ENCODE measurements at regions not wholly inside any gene's neighbourhood (a gene's known extent, or its start where the extent isn't known, plus 50 kb on each side); places are given as distances from the start of the nearest gene placed in this dataset.
"Not testable (repeated sequence)": the region's sequence is repeated elsewhere in the genome, so short reads cannot be mapped to it uniquely, and the experiment has no call there.

- DNase-seq (ENCODE audit: low spot score): no peak
These were observed 1606.2 kb upstream of the NUDT12 start for GRCh38 chr5:105168806-105169205.

GRCh38 chr5:105167092-105167491 is 1604.5 kb upstream of the NUDT12 start:
- DNase-seq (ENCODE audit: low spot score): no peak

- DNase-seq (ENCODE audit: low spot score): no peak
These were observed 1601.0 kb upstream of the NUDT12 start for GRCh38 chr5:105163547-105163946.

DNA sequence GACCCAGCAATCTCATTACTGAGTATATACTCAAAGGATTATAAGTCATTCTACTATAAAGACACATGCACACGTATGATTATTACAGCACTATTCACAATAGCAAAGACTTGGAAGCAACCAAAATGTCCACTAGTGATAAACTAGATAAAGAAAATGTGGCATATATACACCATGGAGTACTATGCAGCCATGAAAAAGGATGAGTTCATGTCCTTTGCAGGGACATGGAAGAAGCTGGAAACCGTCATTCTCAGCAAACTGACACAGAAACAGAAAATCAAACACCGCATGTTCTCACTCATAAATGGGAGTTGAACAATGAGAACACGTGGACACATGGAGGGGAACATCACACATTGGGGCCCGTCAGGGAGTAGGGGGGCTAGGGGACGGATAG is 1600.0 kb upstream of the NUDT12 start:
- not testable (repeated sequence) for DNase-seq (ENCODE audit: low spot score)

DNA sequence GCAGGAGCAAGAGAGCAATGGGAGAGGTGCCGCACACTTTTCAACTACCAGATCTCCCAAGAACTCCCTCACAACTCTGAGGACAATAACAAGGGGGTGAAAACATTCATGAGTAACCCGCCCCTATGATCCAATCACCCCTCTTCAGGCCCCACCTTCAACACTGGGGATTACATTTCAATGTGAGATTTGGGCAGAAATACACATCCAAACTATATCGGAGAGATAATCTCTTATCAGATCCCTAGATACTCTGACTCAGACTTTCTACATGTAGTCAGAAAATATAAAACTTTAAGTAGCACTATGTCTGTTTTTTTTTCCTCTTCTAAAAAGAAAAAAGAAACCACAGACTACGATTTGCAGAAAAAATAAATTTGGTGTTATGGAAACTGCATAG is 1595.9 kb upstream of the NUDT12 start:
- DNase-seq (ENCODE audit: low spot score): no peak

- no peak for DNase-seq (ENCODE audit: low spot score)
These were observed 1587.7 kb upstream of the NUDT12 start for GRCh38 chr5:105150323-105150722.

DNA sequence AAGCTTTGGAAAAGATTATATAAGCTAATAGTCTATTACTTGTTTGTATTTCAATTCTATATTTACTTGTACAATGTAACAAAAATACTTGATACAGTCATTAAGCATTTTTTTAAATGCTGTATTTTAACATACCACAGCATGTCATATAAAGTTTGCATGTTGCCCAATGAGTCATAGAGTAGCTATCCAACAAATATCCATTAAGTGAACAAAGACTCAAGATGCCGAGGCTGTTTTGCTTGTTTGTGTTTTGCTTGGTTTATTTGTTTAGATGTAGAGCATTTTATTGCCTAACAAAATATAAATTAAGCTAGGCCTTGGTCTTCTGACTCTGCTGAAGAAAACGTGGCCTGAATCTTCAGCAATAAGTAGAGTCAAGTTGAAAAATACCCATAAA is 1584.3 kb upstream of the NUDT12 start:
- DNase-seq (ENCODE audit: low spot score): no peak

DNA sequence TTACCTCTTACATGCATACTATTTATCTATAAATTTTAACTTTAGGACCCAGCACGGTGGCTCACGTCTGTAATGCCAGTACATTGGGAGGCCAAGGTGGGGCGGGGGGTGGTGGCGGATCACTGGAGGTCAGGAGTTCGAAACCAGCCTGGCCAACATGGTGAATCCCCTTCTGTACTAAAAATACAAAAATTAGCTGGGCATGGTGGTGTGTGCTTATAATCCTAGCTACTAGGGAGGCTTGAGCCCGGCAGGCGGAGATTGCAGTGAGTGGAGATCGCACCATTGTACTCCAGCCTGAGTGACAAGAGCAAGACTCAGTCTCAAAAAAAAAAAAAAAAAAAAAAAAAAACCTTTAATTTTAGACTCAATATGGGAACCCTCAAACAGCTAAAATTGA is 1582.6 kb upstream of the NUDT12 start:
- no peak for DNase-seq (ENCODE audit: low spot score)

GRCh38 chr5:105134328-105134727 is 1571.7 kb upstream of the NUDT12 start:
- DNase-seq (ENCODE audit: low spot score): no peak

DNA sequence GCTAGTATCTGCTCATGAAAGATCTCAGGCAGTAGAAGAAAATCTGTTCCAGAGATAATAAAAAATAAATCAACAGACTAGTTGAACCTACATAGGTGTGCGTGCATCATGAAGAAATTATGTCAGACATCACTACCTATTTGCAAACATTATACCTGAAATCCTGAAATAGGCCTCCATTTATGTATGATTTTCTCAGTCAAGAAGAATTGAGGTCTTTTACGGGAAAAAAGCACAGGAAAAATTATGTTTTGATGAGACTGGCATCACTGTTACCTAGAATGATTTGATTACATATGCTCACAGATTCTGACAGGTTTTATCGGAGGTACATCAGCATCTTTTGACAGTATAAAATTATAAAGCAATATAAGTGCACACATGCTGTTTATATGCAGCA is 1570.5 kb upstream of the NUDT12 start:
- no peak for DNase-seq (ENCODE audit: low spot score)

DNA sequence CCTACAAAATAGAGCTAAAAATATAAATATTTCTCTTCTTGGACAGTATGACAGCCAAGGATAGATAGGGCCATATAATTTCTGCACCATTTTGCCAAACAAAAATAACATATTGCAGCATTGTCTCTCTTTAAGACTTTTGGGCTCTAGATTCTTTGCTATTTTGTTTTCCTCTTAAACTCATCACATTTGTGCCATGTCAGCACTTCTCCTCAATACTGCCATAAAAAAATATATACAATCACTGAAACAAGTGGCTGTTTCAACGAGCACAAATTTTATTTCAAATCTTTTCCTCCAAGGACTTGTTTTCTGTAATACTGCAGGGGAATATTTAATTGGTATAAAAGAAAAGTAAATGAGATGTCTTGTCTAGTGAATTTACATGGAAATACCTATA is 1570.0 kb upstream of the NUDT12 start:
- DNase-seq (ENCODE audit: low spot score): no peak

- DNase-seq (ENCODE audit: low spot score): no peak
These were observed 1568.5 kb upstream of the NUDT12 start for GRCh38 chr5:105131045-105131444.

- DNase-seq (ENCODE audit: low spot score): no peak
These were observed 1539.0 kb upstream of the NUDT12 start for GRCh38 chr5:105101577-105101976.

DNA sequence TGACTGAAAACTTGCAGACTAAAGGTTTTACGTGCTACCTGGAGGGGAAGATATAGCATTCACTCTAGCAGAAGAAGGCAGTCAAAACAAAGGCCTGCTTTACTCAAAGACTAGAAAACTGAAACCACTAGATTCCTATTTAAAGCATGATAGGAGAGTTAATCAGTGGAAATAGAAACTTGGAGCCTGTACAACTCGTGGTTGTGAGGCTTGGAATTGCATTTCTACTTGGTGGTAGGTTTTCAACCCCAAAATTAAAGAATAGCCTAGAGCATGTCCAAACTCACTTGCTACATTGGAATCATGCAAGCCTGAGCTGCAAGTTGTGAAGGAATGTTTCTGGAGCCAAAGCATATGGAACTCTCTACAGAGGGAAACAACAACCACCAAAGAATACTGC is 1526.4 kb upstream of the NUDT12 start:
- DNase-seq (ENCODE audit: low spot score): no peak

GRCh38 chr5:105088102-105088501 is 1525.5 kb upstream of the NUDT12 start:
- DNase-seq (ENCODE audit: low spot score): no peak

GRCh38 chr5:105057893-105058292 is 1495.3 kb upstream of the NUDT12 start:
- DNase-seq (ENCODE audit: low spot score): no peak

- no peak for DNase-seq (ENCODE audit: low spot score)
These were observed 1494.4 kb upstream of the NUDT12 start for GRCh38 chr5:105057001-105057436.

DNA sequence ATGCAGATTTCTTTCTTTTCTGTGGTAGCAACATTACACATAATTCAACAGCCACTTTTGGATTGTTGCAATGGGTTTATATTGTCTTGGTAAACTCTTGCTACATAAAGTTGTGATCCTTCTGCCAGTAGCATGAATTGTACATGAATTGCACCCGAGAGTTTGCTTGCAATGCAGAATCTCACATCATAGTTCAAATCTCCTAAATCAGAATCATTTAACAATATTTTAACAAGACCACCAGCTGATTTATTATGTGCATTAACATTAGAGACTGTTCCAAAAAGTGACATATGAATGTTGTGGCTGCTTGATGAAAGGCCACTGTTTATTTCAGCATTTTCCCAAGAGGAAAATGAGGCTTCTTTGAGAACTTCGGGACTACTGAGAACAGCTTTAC is 1491.8 kb upstream of the NUDT12 start:
- no peak for DNase-seq (ENCODE audit: low spot score)

GRCh38 chr5:105042623-105043022 is 1480.0 kb upstream of the NUDT12 start:
- no peak for DNase-seq (ENCODE audit: low spot score)

DNA sequence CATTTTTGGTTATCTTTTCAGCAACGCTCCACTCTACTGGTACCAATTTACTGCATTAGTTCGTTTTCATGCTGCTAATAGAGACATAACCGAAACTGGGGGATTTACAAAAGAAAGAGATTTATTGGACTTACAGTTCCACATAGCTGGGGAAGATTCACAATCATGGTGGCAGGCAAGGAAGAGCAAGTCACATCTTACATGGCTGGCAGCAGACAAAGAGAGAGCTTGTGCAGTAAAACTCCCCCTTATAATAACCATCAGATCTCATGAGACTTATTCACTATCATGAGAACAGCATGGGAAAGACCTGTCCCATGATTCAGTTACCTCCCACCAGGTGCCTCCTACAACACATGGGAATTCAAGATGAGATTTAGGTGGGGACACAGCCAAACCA is 1474.2 kb upstream of the NUDT12 start:
- not testable (repeated sequence) for DNase-seq (ENCODE audit: low spot score)

DNA sequence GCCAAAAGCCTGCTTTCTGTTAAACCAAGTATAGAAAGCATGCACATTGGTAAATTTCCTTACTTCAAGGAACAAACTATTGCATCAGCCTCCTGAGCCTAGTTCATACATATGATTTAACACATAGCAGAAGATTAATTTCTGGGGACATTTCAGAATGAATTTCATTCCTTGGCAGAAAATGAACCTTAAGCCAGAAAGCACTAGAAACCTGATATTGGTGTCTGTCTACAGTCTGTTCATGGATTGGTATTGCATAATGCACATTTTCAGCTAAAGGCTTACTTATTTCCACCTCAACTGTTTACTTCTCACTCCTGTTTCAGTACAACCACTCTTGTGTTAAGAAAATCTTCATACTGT is 1471.8 kb upstream of the NUDT12 start:
- DNase-seq (ENCODE audit: low spot score): no peak

GRCh38 chr5:105033637-105034400 is 1471.2 kb upstream of the NUDT12 start:
- no peak for DNase-seq (ENCODE audit: low spot score)

DNA sequence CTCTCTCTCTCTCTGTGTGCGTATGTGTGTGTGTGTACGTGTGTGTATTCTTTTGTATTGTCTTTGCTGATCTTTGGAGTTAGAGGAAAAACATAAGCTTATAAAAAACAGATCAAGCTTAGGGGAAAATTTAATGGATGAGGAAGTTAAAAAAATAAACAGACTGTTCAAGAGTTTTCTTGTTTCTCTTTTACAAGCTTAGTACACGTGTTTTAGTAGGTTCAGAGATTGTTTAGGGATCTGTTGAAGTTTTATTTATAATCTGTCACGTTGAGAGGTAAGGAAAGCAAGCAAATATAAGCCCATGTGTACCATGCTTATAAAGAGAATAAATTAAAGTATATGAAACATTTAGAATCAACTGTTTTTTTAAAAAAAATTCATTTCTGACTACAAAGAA is 1470.3 kb upstream of the NUDT12 start:
- no peak for DNase-seq (ENCODE audit: low spot score)

DNA sequence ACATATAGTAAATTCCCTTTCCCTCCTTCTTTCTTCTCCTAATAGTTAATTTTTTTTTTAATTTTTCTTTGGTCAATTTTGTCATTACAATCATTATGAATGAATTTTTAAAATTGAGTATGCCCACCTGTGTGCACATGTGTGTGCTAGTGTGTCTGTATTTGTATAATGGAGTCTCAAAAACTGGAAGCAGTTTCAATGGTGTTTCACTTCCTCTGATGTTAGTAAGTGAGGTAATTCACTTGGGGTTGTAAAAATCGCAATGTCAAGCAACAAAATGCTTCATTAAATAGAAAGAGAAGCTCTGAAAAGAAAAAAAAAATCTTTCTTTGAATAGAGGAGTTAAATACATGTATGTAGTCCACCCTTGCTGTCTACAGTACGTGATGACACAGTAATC is 1467.6 kb upstream of the NUDT12 start:
- no peak for DNase-seq (ENCODE audit: low spot score)
